ENCODE measurements at regions not wholly inside any gene's neighbourhood (a gene's known extent, or its start where the extent isn't known, plus 50 kb on each side); places are given as distances from the start of the nearest gene placed in this dataset.
"Not testable (repeated sequence)": the region's sequence is repeated elsewhere in the genome, so short reads cannot be mapped to it uniquely, and the experiment has no call there.

DNA sequence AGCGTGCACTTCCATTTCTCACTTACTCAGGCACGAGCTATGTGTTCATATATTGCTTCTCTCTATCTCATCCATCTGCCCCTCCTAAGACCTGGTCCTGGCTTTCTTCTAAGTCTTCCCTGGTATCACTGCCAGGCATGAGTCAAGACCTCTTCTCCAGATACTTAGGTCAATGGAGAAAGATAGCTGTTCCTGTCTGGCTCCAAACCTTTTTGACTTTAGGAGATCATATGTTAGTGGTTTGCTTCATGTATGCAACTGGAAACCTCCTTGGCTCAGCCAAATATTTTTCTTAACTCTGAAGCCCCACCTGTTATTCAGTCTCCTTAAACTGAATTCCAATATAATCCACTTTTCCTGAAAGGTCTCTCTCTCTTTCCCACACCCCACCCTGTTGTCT is 211.6 kb upstream of the PTBP2 start:
- no peak for DNase-seq (ENCODE audit: low spot score)
- intact Hi-C loops (cut with DNase I) = no loop called here
- ATAC-seq = no peak

DNA sequence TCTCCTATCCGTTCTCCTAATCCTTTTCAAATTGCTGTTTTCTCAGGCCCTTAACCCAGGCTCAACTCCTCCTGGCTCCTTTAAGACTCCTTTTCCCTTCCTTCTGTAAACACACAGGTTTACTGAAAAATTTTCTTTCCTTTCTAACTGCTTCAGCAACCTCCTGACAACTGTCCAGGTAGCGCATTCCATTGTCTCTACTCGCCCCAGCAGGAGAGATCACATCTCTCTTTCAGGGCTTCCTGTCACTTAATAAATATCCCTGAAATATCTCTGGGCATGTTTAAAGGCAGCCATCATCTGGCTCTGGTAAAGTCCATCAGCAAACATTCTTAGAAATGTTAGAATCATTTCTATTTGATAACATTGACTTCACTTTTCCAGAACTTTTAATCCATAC is 211.2 kb upstream of the PTBP2 start:
- intact Hi-C loops (cut with DNase I) = no loop called here
- no peak for ATAC-seq

DNA sequence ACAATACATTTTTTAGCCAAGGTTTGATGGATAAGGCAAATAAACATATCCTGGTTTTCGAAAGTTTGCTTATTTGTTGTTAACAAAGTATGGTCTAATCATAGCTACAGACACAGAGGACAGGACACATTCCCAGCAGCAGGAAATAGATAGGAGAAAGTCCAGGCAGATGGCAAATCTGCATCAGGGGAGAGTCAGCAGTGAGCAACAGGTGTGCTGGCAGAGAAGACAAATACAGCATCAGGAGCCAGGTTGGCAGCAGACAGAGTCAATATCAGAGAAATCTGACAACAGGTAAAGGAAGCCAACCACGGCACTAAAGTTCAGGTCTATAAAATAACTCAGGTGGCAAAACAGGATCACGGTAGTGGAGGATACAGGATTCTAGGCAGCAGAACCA is 210.7 kb upstream of the PTBP2 start:
- intact Hi-C loops (cut with DNase I) = no loop called here
- DNase-seq (ENCODE audit: low spot score) (no peak), ATAC-seq (no peak)

More for the DNA sequence above, 211.2 kb upstream of the PTBP2 start:
- no peak for DNase-seq (ENCODE audit: low spot score)

DNA sequence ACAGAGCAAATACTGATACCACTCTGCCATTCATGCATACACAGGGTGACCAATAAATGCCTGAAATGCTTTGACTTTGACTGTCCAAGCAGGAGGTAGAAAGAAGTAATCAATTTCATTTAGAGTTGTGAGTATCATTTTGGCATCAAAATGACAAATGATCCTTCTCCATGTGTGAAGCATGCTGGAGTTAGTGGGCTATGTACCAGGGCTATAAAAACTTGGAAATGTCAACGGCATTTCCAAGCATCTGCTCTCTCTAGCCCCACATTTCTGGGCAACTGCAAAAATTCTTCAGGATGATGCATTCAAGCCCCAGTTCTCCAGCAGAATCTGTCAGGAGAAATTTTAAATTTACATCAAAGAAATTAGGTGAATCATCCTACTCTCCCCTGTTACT is 208.4 kb upstream of the PTBP2 start:
- DNase-seq (ENCODE audit: low spot score) (no peak), ATAC-seq (no peak)
- intact Hi-C loops (cut with DNase I) = no loop called here

DNA sequence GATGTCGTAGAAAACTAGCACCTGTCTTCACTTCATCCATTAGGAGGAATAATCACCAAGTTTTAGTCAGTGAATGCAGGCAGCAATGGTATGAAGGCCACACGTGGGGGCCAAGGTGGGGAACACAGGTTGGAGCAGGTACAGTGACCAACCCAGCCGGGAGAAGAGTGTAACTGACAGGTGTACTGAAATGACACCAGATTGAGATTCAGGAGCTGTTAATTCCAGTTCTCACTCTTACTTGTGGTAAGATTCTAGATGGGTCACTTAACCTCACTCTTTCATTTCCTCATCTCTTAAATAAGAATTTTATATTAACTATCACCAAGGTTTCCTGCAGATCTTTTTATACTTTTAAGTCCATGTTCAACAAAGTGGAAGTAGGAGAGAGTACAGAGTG is 206.2 kb upstream of the PTBP2 start:
- ATAC-seq (no peak), DNase-seq (ENCODE audit: low spot score) (no peak)
- intact Hi-C loops (cut with DNase I) = no loop called here

DNA sequence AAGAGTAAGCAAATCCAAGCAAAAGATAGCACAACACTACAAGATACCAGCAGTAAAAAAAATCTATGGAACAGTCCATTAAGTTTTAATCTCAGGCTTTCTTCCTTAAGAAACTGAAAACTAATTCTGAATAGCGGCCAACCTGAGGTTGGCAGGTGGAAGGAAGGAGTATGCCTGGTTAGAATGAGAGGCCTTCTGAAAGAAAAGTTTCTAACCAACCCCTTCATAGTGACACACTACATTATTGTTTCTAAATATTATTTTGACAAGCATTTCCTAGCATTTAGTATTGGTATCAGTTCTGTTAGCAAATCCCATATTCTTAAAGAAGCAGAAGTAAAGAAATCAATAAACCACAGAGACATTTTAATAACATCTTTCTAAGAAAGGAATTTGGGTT is 205.7 kb upstream of the PTBP2 start:
- intact Hi-C loops (cut with DNase I) = no loop called here
- no peak for DNase-seq (ENCODE audit: low spot score)
- no peak for ATAC-seq

DNA sequence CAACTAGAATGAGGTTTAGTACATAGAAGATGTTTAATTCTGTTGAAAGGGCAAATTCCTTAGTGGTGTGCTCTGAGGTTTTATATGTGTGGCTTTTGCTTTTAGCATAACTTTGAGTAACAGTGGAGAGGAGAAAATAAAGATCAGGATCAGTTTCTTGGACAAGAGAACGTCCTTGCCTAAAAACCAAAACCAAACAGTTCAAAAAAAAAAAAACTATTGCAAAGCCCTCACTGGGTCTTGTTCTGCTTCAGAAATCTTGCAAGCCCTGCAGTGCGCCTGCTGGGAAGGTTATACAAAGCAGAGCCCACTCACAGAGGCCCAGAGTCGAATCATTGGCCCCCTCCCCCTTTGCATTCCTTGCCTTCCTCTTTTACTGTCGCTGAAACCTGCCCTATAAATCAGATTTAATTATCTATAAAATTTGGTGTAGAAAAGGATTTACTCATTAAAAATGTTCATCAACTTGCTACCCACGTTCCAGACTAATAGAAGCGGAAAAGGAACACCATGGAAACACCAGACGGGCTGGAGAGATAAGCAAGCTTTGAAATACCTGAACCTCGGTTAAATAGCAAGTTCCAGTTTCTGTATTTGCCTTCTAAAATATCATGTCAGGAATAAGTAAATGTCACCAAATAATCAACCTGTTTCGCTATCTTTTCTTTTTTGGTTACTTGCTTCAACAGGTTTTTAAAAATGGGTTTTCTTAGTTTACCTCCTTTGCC is 201.6 kb upstream of the PTBP2 start:
- DNase-seq (ENCODE audit: low spot score) = no peak
- intact Hi-C loops (cut with DNase I) = no loop called here
- ATAC-seq = peak; percentile 63

DNA sequence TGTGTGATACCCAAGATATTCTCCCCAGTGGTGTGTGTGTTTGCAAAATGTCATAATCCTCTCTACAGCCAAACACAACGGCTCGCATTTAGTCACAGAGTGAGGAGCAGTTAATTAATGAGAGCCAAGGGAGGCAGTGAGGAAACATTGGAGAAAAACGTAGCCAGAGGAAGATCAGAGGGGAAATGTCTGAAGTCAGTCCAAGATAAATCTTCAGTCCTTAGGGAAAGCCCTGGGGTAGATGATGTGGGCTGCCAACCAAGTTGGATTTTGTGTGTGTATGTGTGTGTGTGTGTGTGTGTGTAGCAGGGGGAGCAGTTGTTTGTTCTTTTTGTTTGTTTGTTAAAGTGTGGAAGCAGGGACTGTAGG is 201.0 kb upstream of the PTBP2 start:
- DNase-seq (ENCODE audit: low spot score) = no peak
- intact Hi-C loops (cut with DNase I) = no loop called here
- peak; percentile 91 for ATAC-seq

DNA sequence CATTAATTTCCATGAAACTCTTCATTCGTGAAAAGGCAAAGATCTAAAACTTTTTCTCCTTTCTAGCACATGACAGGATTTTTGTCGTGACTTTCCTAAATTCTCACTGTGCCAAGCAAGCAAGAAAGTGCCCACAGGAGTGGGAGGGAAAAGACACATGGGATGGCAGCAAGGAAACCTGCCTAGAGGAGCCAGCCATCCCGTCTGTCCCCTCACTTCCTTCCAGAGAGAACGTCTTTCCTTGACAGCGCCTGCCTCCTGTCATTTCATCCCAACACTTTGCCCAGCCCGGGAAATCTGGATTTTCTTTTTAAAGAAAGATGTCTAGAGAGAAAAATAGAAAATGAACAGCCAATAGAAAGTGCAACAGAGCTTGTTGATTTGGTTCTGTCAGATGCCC is 200.6 kb upstream of the PTBP2 start:
- ATAC-seq (no peak), DNase-seq (ENCODE audit: low spot score) (no peak)
- intact Hi-C loops (cut with DNase I) = no loop called here

DNA sequence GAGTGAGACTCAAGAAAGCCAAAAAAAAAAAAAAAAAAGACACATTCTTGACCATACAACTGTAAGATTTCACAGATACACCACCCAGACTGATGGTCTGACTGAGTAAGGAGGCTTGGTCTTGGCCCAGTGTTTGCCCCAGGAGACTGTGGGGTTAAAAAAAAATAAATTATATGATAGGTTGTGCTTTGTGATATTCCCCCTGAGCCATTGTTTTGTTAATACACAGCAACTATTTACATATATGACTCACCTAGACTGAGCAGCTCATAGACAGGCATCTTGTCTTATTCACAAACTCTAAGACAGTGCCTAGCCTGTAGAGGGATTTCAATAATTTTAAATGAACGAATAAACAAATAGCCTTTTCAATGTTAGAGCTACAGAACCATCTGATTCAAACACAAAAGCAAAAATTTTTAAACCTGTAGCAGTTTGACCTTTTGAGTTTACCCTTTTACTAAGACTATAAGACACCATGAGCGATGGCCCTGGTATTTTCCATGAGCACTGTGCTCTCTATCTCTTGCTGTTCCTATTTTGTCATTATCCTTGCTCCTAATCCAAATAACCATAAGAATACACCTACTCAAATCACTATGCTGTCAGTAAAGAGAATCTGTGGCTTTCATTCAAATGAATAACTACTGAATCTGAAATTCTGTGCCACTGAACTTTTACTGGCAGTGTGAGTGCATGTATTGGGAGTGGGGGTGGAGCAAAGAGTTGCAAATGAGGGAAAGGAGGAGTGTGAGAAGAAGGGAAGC is 199.4 kb upstream of the PTBP2 start:
- intact Hi-C loops (cut with DNase I) = no loop called here
- ATAC-seq (no peak), DNase-seq (ENCODE audit: low spot score) (no peak)

DNA sequence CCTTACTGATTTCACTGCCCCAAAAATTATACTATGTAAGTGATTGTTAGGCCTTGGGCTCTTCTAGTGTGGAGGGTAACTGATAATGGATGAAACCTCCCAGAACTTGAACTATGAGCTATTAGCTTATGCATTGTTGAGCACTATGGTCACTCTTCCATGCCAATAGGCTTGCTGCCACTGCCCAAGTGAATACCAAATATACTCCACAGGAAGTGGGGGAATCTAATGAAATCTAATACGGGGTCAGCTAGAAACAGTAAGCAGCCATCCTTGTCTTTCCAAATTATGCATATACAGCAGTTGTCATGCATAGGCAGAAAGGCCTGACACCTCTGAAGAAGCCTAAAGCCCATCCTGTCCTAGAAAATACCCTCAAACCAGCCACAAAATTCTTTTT is 198.7 kb upstream of the PTBP2 start:
- no peak for DNase-seq (ENCODE audit: low spot score)
- no peak for ATAC-seq
- intact Hi-C loops (cut with DNase I) = no loop called here

DNA sequence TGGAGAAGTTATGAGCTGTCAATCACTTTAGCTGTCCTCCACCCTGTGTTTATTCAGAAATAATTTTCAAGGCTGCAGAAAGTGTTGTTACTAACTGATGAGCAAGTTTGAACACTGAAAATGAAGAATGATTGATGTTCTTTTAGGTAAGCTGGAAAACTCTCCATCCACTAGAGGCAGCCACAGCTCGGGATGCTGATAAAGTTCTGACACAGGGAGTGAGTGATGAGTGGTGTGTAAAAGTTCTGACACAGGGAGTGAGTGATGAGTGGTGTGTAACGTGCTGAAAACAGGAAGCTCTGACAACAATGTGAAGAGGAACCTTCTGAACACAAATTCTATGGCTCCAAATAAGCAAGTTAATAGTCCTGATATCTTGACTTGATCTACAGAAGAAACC is 197.5 kb upstream of the PTBP2 start:
- ATAC-seq = no peak
- intact Hi-C loops (cut with DNase I) = no loop called here
- no peak for DNase-seq (ENCODE audit: low spot score)

DNA sequence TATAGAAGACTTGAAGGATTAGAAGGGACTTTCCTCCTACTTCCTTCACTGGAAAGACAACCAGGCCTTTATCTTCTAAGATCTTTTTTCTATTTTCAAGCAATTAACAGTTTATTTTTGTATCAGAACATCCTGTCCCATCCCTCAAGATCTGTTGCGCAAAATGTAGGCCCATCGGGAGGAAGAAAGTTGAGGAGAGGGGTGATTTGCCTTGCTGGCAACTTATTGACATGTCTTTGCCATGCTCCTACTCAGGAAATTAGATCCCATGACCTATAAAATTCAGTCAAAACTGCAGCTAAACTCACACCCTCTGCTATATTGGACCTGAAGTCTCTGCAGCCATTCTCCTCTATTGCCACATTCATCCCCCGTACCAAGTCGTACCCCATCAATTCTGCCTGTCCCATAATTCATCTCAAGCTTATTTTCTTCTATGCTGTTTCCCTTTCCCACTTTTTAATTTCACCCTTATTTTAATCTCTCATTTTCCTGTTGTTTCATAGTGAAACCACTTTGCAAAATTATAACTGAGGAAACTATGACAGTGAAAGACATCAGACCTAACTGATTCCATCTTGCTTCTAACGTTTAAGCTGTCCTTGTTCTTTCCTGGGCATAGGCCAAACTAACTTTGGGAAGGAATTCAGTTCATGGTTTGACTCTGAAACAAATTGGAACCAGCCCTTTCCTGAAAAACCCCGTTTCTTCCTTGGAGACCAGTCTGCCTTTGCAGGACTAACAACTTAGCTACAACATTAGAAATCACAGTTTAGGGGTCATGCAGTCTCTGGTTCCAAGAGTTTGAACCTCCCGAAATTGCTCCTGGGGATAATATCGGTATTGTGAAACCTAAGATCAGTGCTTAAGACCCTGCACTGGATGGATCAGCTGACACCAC is 195.7 kb upstream of the PTBP2 start:
- intact Hi-C loops (cut with DNase I) = no loop called here
- DNase-seq (ENCODE audit: low spot score) = no peak

DNA sequence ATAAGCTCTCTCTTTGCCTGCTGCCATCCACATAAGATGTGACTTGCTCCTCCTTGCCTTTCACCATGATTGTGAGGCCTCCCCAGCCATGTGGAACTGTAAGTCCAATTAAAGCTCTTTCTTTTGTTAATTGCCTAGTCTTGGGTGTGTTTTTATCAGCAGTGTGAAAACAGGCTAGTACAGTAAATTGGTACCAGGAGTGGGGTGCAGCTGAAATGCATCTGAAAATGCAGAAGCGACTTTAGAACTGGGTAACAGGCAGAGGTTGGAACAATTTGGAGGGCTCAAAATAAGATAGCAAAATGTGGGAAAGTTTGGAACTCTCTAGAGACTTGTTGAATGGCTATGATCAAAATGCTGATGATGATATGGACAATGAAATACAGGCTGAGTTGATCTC is 192.9 kb upstream of the PTBP2 start:
- intact Hi-C loops (cut with DNase I); ATAC-seq; DNase-seq (ENCODE audit: low spot score): not testable (repeated sequence)

More for the DNA sequence above, 195.7 kb upstream of the PTBP2 start:
- ATAC-seq = peak; percentile 92

DNA sequence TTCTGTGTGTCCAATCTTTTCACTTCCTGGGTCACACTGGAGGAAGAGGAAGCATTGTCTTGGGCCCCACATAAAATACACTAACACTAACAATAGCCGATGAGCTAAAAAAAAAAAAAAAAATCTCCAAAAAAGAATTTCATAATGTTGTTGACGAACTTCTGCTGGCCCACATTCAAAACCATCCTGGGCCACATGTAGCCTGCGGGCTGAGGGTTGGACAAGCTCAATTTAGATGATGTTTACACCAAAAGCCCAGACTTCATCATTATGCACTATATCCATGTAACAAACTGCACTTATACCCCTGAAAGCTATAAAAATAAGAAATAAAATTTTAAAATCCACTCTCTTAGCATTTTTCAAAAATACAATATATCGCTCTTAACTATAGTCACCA is 187.8 kb upstream of the PTBP2 start:
- intact Hi-C loops (cut with DNase I) = no loop called here
- no peak for ATAC-seq
- no peak for DNase-seq (ENCODE audit: low spot score)

DNA sequence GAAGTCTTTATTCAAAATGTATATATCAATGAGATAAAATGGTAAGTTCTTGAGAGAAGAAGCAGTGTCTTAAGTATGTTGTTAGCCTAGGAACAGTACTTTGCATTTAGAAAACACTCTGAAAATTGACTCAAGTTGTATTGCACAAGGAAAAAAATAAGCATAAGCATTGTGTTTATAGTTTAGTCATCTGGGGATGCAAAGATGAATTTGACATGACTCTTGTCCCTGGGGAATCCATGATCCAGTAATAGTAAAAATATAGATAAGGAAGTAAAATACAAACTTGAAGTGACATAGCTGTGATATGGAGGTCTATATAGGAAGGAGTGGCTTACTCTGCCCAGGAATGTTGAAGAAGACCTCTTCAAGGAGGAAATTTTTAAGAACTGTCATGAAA is 185.0 kb upstream of the PTBP2 start:
- no peak for DNase-seq (ENCODE audit: low spot score)
- intact Hi-C loops (cut with DNase I) = no loop called here
- no peak for ATAC-seq

DNA sequence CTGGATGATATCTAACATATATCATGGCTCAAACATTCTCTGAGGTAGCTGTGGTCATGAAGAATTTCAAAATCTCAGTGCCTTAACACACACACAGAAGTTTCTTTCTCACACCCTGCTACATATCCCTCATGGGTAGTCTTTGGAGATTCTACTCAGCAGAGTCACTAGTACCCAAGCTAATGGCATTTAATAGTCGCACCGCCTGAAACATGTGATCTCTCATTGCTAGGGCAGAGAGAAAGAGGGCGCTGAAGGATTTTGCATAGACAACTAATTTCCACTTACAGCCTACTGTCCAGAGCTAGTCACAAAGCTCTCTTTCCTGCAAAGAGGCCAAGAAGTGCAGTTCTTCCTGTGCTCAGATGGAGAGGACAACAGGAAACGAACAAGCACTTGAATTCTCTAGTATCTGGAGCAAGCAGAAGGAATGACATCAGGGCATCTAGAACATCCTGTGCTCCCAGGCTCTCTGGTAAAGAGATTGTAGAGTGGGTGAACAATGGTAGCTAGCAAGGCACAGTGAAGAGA is 183.4 kb upstream of the PTBP2 start:
- intact Hi-C loops (cut with DNase I) = no loop called here
- DNase-seq (ENCODE audit: low spot score) (no peak), ATAC-seq (peak; percentile 90)

DNA sequence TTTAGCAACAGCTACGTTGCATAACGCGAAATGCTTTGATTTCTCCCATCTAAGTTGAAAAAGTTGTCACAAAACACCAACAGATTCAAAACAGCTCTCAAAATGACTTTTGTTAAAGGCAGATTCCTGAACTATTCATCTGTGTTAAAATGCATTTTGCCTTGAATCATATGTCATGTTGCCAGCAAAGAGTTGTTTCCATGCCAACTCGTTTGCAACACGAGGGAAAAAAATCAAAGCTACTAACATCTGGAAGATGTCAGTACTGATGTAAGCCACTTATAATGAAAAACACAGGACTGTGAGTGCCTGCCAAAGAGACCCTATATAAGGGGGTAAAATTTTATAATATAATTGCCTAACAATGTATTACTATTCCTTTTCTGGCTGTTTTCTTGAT is 182.7 kb upstream of the PTBP2 start:
- DNase-seq (ENCODE audit: low spot score) = no peak
- intact Hi-C loops (cut with DNase I) = no loop called here
- peak; percentile 89 for ATAC-seq

DNA sequence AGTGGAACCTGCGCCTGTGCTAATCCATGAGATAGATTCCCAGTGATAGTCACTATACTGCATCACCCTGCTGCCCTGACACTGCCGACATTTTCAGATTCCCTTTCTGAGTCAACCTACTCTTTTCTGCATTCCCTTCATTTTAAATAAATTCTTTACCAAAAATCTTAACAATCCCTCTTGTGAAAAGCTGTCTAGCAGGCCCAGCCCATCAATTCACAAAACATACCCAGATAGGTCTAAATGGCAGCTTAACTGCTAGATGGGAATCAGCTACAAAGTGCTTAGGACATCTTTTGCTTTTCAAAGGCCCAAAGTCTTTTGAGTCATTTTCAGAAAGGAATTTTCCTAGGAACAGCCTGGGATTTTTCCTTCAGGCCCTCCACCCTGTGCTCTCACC is 180.1 kb upstream of the PTBP2 start:
- ATAC-seq = no peak
- no peak for DNase-seq (ENCODE audit: low spot score)
- intact Hi-C loops (cut with DNase I) = no loop called here
